ENCODE measurements at regions not wholly inside any gene's neighbourhood (a gene's known extent, or its start where the extent isn't known, plus 50 kb on each side); places are given as distances from the start of the nearest gene placed in this dataset.

DNA sequence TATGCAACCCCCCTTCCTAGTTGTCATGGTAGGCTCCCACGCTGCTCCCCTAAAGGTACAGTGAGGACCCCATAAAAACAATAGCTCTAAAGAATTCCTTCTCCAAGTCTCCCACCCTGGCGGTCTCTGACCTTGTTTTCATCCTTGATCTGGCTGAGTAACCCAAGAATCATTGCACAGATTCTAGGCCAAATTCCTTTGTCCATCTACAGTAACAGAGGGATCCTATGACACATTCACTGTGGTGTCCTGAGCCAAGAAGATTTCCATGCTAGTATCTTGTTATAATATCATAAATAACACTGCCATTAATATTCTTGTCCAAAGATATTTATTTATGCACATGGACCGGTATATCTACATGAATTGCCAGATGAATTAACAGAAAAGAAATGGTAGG, 240.2 kb downstream of the CYP26B1 start:
- no peak overlapping the region for H4K8ac ChIP-seq (ENCODE audit: low read depth, low read length)

DNA sequence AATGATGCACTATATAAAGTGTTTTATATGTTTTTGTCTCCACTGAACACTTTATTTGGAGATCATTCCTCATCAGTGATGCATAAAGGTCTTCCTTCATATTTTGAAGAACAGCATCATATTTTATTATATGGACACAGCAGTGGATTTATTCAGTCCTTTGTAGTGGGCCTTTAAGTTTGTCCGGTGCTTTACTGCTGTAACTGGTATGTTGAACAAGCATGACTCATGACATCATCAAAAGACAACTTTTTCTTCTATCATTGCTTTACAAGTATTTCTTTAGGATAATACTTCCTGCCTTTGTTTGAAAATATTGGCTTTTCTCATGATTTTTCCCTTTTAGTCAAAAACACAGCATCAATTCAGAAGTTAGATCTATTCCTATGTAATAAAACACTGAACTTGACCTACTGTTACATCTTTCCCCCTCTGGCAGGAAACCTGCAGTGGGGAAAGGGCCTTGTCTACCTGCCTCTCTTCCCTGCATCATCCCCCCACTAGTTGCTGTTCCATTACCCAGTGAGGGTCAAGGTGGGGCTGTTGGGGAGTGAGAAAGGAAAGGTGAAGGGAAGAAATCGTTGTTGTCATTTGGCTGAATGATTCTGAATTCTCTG, 241.2 kb downstream of the CYP26B1 start:
- no peak for DNase-seq (ENCODE audit: low spot score)
- Histone ChIP-seq H2AK5ac (ENCODE audit: low read depth, low read length) (no peak overlapping the region), H3K9me3 (replicated peaks in 1 of 2; ENCODE audit: control insufficient read depth in 2 of 2, insufficient read depth in 1 of 2, low read depth in 1 of 2, low read length in 2 of 2) (peaks cover 0 to 5% of the 10 kb centered on the region in 2 donors), H3K79me1 (ENCODE audit: low read depth, low read length) (no peaks in the 10 kb centered on the region), H4K8ac (ENCODE audit: low read depth, low read length) (no peak overlapping the region), H3K36me3 (replicated peaks in 1 of 2; ENCODE audit: control insufficient read depth in 2 of 2, insufficient read depth in 2 of 2, low read length in 2 of 2) (no peaks in the 10 kb centered on the region), H2BK12ac (ENCODE audit: low read length) (no peak overlapping the region), H2BK120ac (ENCODE audit: low read depth, low read length) (no peak overlapping the region), H3K14ac (ENCODE audit: low read length) (no peak overlapping the region), H3K9ac (ENCODE audit: low read depth, low read length, poor library complexity) (no peak overlapping the region), H2BK15ac (ENCODE audit: low read length) (no peak overlapping the region), H3K4ac (ENCODE audit: low read length) (no peak overlapping the region), H3K27me3 (ENCODE audit: control insufficient read depth in 3 of 3, insufficient read depth in 3 of 3, low read depth in 1 of 3, low read length in 3 of 3) (no peaks in the 10 kb centered on the region), H3K4me3 (ENCODE audit: low read length in 2 of 2) (no peak overlapping the region), H4K91ac (ENCODE audit: low read depth, low read length, poor library complexity) (no peak overlapping the region), H2AFZ (ENCODE audit: low read length) (no peak overlapping the region), H3K23ac (ENCODE audit: low read depth, low read length, poor library complexity) (no peak overlapping the region), H3K27ac (replicated peaks; ENCODE audit: low read length) (no peak overlapping the region), H3K4me1 (ENCODE audit: control insufficient read depth in 2 of 2, insufficient read depth in 1 of 2, low read depth in 1 of 2, low read length in 2 of 2) (no peaks in the 10 kb centered on the region), H3K4me2 (ENCODE audit: insufficient read depth, low read length, poor library complexity, severe bottlenecking) (no peak overlapping the region), H2BK5ac (ENCODE audit: low read length) (no peak overlapping the region), H3K18ac (ENCODE audit: low read length) (no peak overlapping the region)
- WGBS, 2 donors (ENCODE audit: extremely low coverage in 2 of 2, insufficient read length in 2 of 2, insufficient replicate concordance in 1 of 2), result no CpG with 5 or more reads among the region's 2 CpGs

More for the DNA sequence above, 240.2 kb downstream of the CYP26B1 start:
- no peak for DNase-seq (ENCODE audit: low spot score)
- no peak overlapping the region for H3K18ac ChIP-seq (ENCODE audit: low read length)
- H3K4me3 ChIP-seq (ENCODE audit: low read length in 2 of 2), result no peak overlapping the region
- no peak overlapping the region for H3K23ac ChIP-seq (ENCODE audit: low read depth, low read length, poor library complexity)
- H3K14ac ChIP-seq (ENCODE audit: low read length), result no peak overlapping the region
- no peak overlapping the region for H3K27ac ChIP-seq (replicated peaks; ENCODE audit: low read length)
- no peak overlapping the region for H2BK15ac ChIP-seq (ENCODE audit: low read length)
- H2BK12ac ChIP-seq (ENCODE audit: low read length), result no peak overlapping the region
- H2BK5ac ChIP-seq (ENCODE audit: low read length), result no peak overlapping the region
- H3K4ac ChIP-seq (ENCODE audit: low read length), result no peak overlapping the region
- H3K9me3 ChIP-seq (replicated peaks in 1 of 2; ENCODE audit: control insufficient read depth in 2 of 2, insufficient read depth in 1 of 2, low read depth in 1 of 2, low read length in 2 of 2), result peaks cover 0 to 5% of the 10 kb centered on the region in 2 donors
- H4K91ac ChIP-seq (ENCODE audit: low read depth, low read length, poor library complexity), result no peak overlapping the region
- no peak overlapping the region for H3K9ac ChIP-seq (ENCODE audit: low read depth, low read length, poor library complexity)
- H2AFZ ChIP-seq (ENCODE audit: low read length), result no peak overlapping the region
- H3K79me1 ChIP-seq (ENCODE audit: low read depth, low read length), result no peaks in the 10 kb centered on the region
- no peaks in the 10 kb centered on the region for H3K4me1 ChIP-seq (ENCODE audit: control insufficient read depth in 2 of 2, insufficient read depth in 1 of 2, low read depth in 1 of 2, low read length in 2 of 2)
- no peaks in the 10 kb centered on the region for H3K27me3 ChIP-seq (ENCODE audit: control insufficient read depth in 3 of 3, insufficient read depth in 3 of 3, low read depth in 1 of 3, low read length in 3 of 3)
- H2BK120ac ChIP-seq (ENCODE audit: low read depth, low read length), result no peak overlapping the region
- H3K4me2 ChIP-seq (ENCODE audit: insufficient read depth, low read length, poor library complexity, severe bottlenecking), result no peak overlapping the region
- H2AK5ac ChIP-seq (ENCODE audit: low read depth, low read length), result no peak overlapping the region
- no peaks in the 10 kb centered on the region for H3K36me3 ChIP-seq (replicated peaks in 1 of 2; ENCODE audit: control insufficient read depth in 2 of 2, insufficient read depth in 2 of 2, low read length in 2 of 2)
- no CpG with 5 or more reads among the region's 3 CpGs for WGBS, 2 donors (ENCODE audit: extremely low coverage in 2 of 2, insufficient read length in 2 of 2, insufficient replicate concordance in 1 of 2)

DNA sequence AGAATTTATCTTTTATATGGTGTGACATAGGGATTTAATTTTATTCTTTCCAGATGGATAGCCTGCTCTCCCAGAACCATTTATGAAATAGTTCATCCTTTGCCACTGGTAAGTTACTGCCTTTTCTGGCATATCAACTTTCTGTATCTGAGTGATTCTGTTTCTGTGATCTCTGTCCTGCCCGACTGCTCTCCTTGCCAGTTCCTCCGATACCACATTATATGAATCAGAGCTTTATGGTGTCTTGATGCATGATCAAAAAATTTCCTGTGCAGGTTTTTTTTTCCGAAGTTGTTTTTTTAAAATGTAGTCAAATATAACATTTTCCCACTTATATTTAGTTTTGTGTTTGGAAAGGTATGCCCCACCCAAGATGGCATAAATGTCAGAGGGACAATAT, 242.5 kb downstream of the CYP26B1 start:
- Histone ChIP-seq H2BK12ac (ENCODE audit: low read length) (no peak overlapping the region), H3K23ac (ENCODE audit: low read depth, low read length, poor library complexity) (no peak overlapping the region), H4K8ac (ENCODE audit: low read depth, low read length) (no peak overlapping the region), H3K9ac (ENCODE audit: low read depth, low read length, poor library complexity) (no peak overlapping the region), H3K4me3 (ENCODE audit: low read length in 2 of 2) (no peak overlapping the region), H4K91ac (ENCODE audit: low read depth, low read length, poor library complexity) (no peak overlapping the region), H3K14ac (ENCODE audit: low read length) (no peak overlapping the region), H3K4me2 (ENCODE audit: insufficient read depth, low read length, poor library complexity, severe bottlenecking) (no peak overlapping the region), H3K27me3 (ENCODE audit: control insufficient read depth in 3 of 3, insufficient read depth in 3 of 3, low read depth in 1 of 3, low read length in 3 of 3) (no peaks in the 10 kb centered on the region), H3K9me3 (replicated peaks in 1 of 2; ENCODE audit: control insufficient read depth in 2 of 2, insufficient read depth in 1 of 2, low read depth in 1 of 2, low read length in 2 of 2) (peaks cover 0 to 2% of the 10 kb centered on the region in 2 donors), H3K27ac (replicated peaks; ENCODE audit: low read length) (no peak overlapping the region), H2BK120ac (ENCODE audit: low read depth, low read length) (no peak overlapping the region), H2BK5ac (ENCODE audit: low read length) (no peak overlapping the region), H3K18ac (ENCODE audit: low read length) (no peak overlapping the region), H2BK15ac (ENCODE audit: low read length) (no peak overlapping the region), H3K4me1 (ENCODE audit: control insufficient read depth in 2 of 2, insufficient read depth in 1 of 2, low read depth in 1 of 2, low read length in 2 of 2) (no peaks in the 10 kb centered on the region), H2AFZ (ENCODE audit: low read length) (no peak overlapping the region), H3K36me3 (replicated peaks in 1 of 2; ENCODE audit: control insufficient read depth in 2 of 2, insufficient read depth in 2 of 2, low read length in 2 of 2) (no peaks in the 10 kb centered on the region), H3K79me1 (ENCODE audit: low read depth, low read length) (no peaks in the 10 kb centered on the region), H2AK5ac (ENCODE audit: low read depth, low read length) (no peak overlapping the region), H3K4ac (ENCODE audit: low read length) (no peak overlapping the region)
- no peak for DNase-seq (ENCODE audit: low spot score)
- WGBS, 2 donors (ENCODE audit: extremely low coverage in 2 of 2, insufficient read length in 2 of 2, insufficient replicate concordance in 1 of 2), result no CpG with 5 or more reads among the region's 3 CpGs

DNA sequence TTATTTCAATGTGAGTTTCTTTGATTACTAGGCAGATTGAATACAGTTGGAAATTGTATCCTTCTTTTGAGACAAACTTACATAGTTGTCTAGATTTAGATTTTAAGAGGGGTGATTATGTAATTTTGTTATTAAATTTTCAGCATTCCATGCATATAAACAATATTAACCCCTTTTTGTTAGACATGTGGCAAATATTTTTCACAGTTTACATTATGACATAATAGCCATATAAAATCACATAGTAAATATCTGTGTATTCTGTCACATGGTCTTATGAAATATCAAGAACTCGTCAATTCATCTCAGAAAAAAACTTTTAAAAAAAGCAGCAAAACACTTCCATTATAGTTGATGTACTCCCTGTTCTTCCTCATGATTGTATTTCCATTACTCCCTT, 243.8 kb downstream of the CYP26B1 start:
- Histone ChIP-seq H3K4me3 (ENCODE audit: low read length in 2 of 2) (no peak overlapping the region), H2BK15ac (ENCODE audit: low read length) (no peak overlapping the region), H3K79me1 (ENCODE audit: low read depth, low read length) (no peaks in the 10 kb centered on the region), H3K18ac (ENCODE audit: low read length) (no peak overlapping the region), H3K4ac (ENCODE audit: low read length) (no peak overlapping the region), H4K8ac (ENCODE audit: low read depth, low read length) (no peak overlapping the region), H2BK120ac (ENCODE audit: low read depth, low read length) (no peak overlapping the region), H3K9me3 (replicated peaks in 1 of 2; ENCODE audit: control insufficient read depth in 2 of 2, insufficient read depth in 1 of 2, low read depth in 1 of 2, low read length in 2 of 2) (no peaks in the 10 kb centered on the region), H3K4me1 (ENCODE audit: control insufficient read depth in 2 of 2, insufficient read depth in 1 of 2, low read depth in 1 of 2, low read length in 2 of 2) (no peaks in the 10 kb centered on the region), H3K36me3 (replicated peaks in 1 of 2; ENCODE audit: control insufficient read depth in 2 of 2, insufficient read depth in 2 of 2, low read length in 2 of 2) (no peaks in the 10 kb centered on the region), H3K9ac (ENCODE audit: low read depth, low read length, poor library complexity) (no peak overlapping the region), H2AK5ac (ENCODE audit: low read depth, low read length) (no peak overlapping the region), H3K4me2 (ENCODE audit: insufficient read depth, low read length, poor library complexity, severe bottlenecking) (no peak overlapping the region), H2BK5ac (ENCODE audit: low read length) (no peak overlapping the region), H3K23ac (ENCODE audit: low read depth, low read length, poor library complexity) (no peak overlapping the region), H3K27ac (replicated peaks; ENCODE audit: low read length) (no peak overlapping the region), H3K27me3 (ENCODE audit: control insufficient read depth in 3 of 3, insufficient read depth in 3 of 3, low read depth in 1 of 3, low read length in 3 of 3) (no peaks in the 10 kb centered on the region), H2BK12ac (ENCODE audit: low read length) (no peak overlapping the region), H2AFZ (ENCODE audit: low read length) (no peak overlapping the region), H4K91ac (ENCODE audit: low read depth, low read length, poor library complexity) (no peak overlapping the region), H3K14ac (ENCODE audit: low read length) (no peak overlapping the region)
- WGBS, 2 donors (ENCODE audit: extremely low coverage in 2 of 2, insufficient read length in 2 of 2, insufficient replicate concordance in 1 of 2), result no CpG with 5 or more reads among the region's 1 CpG
- DNase-seq (ENCODE audit: low spot score), result no peak

All from neuronal stem cell (in vitro differentiated cells).